GM19035 (cell line): ENCODE measurements at regions not wholly inside any gene's neighbourhood (a gene's known extent, or its start where the extent isn't known, plus 50 kb on each side); places are given as distances from the start of the nearest gene placed in this dataset.
"Not testable (repeated sequence)": the region's sequence is repeated elsewhere in the genome, so short reads cannot be mapped to it uniquely, and the experiment has no call there.

ENCODE experiments used
- ATAC-seq: cut with Tn5 transposase; IDR thresholded peaks from one replicate; pipeline ENCODE4 v1.9.1; 2021; ENCODE audit not compliant: unreplicated experiment

- ATAC-seq, result no peak
Measured at GRCh38 chr2:61679096-61679495, 140.9 kb upstream of the XPO1 start.

GRCh38 chr2:61677942-61678341 lies 139.8 kb upstream of the XPO1 start:
- ATAC-seq, result no peak

- no peak for ATAC-seq
Measured at GRCh38 chr2:61677306-61677705, 139.2 kb upstream of the XPO1 start.

GRCh38 chr2:61675204-61675603 lies 137.0 kb upstream of the XPO1 start:
- ATAC-seq, result no peak

- no peak for ATAC-seq
Measured at GRCh38 chr2:61671561-61672315, 133.6 kb upstream of the XPO1 start.

- peak; percentile 67 for ATAC-seq
Measured at GRCh38 chr2:61670591-61671501, 132.7 kb upstream of the XPO1 start.

GRCh38 chr2:61664190-61664589 lies 126.0 kb upstream of the XPO1 start:
- ATAC-seq, result no peak

GRCh38 chr2:61662990-61663389 lies 124.8 kb upstream of the XPO1 start:
- ATAC-seq, result no peak

- ATAC-seq, result no peak
Measured at GRCh38 chr2:61660511-61661388, 122.6 kb upstream of the XPO1 start.

GRCh38 chr2:61658841-61659780 lies 121.0 kb upstream of the XPO1 start:
- ATAC-seq, result no peak

- ATAC-seq, result not testable (repeated sequence)
Measured at GRCh38 chr2:61649946-61650345, 111.8 kb upstream of the XPO1 start.

GRCh38 chr2:61649021-61649420 lies 110.9 kb upstream of the XPO1 start:
- no peak for ATAC-seq

GRCh38 chr2:61647044-61647443 lies 108.9 kb upstream of the XPO1 start:
- no peak for ATAC-seq

- no peak for ATAC-seq
Measured at GRCh38 chr2:61645911-61646310, 107.8 kb upstream of the XPO1 start.

- ATAC-seq, result not testable (repeated sequence)
Measured at GRCh38 chr2:61643153-61643552, 105.0 kb upstream of the XPO1 start.

GRCh38 chr2:61640406-61640805 lies 102.2 kb upstream of the XPO1 start:
- no peak for ATAC-seq

- ATAC-seq, result no peak
Measured at GRCh38 chr2:61639721-61640120, 101.6 kb upstream of the XPO1 start.

- ATAC-seq, result no peak
Measured at GRCh38 chr2:61636686-61637085, 98.5 kb upstream of the XPO1 start.

GRCh38 chr2:61634512-61634911 lies 96.4 kb upstream of the XPO1 start:
- no peak for ATAC-seq

GRCh38 chr2:61633250-61633649 lies 95.1 kb upstream of the XPO1 start:
- no peak for ATAC-seq
